Activated B cell treated with CpG ODN at 0.5 μM for 24 hours (primary cell): ENCODE measurements at regions not wholly inside any gene's neighbourhood (a gene's known extent, or its start where the extent isn't known, plus 50 kb on each side); places are given as distances from the start of the nearest gene placed in this dataset.

ENCODE experiments used
- ATAC-seq: fragments of 200-7000 bp; cut with Tn5 transposase; one replicate; pipeline ENCODE4 v1.10.0; 2021; ENCODE audit warnings: low read depth, mild to moderate bottlenecking, moderate library complexity
- CTCF ChIA-PET: fragments of 350-600 bp; sonication (Branson Sonifier 250); formaldehyde crosslinking; loops from one replicate; lab custom pipeline; 2021; ENCODE audit warnings: antibody characterized with exemption; lab: Charles Lee
- POLR2A ChIA-PET: fragments of 350-600 bp; sonication (Branson Sonifier 250); formaldehyde crosslinking; loops from one replicate; lab custom pipeline; 2021; ENCODE audit warnings: antibody characterized with exemption; lab: Charles Lee
- DNase-seq: peaks from one replicate; pipeline ENCODE4 v3.0.0; 2022
- H3K27ac Mint-ChIP-seq: one replicate; pipeline ENCODE4 v1.8.0; 2020; ENCODE audit warnings: mixed read lengths
- H3K27me3 Mint-ChIP-seq: one replicate; pipeline ENCODE4 v1.8.0; 2021; ENCODE audit warnings: mixed read lengths
- H3K36me3 Mint-ChIP-seq: one replicate; pipeline ENCODE4 v1.8.0; 2021; ENCODE audit warnings: low read depth, mixed read lengths
- H3K4me1 Mint-ChIP-seq: one replicate; pipeline ENCODE4 v1.8.0; 2021; ENCODE audit warnings: mixed read lengths
- H3K4me3 Mint-ChIP-seq: one replicate; pipeline ENCODE4 v1.8.0; 2020; ENCODE audit warnings: mild to moderate bottlenecking, mixed read lengths
- H3K9me3 Mint-ChIP-seq: one replicate; pipeline ENCODE4 v1.8.0; 2020; ENCODE audit warnings: mixed read lengths
- CTCF ChIP-seq: fragments of 200-600 bp; IDR thresholded peaks from one replicate; pipeline ENCODE4 v1.8.0; 2022; ENCODE audit warnings: antibody characterized with exemption, mild to moderate bottlenecking
- intact Hi-C: fragments of 100-400 bp; cut with micrococcal nuclease; formaldehyde crosslinking; loops from one replicate; pipeline ENCODE4 v1.15.1; 2024

- H3K36me3 Mint-ChIP-seq: no peaks in the 10 kb centered on the region
- peaks cover 18% of the 10 kb centered on the region for H3K27me3 Mint-ChIP-seq
Observed at GRCh38 chr12:111213561-111213960, 155.3 kb downstream of the PHETA1 start.

GRCh38 chr12:111212814-111213456 is 156.0 kb downstream of the PHETA1 start:
- H3K4me1 Mint-ChIP-seq: no peaks in the 10 kb centered on the region
- POLR2A ChIA-PET: no interaction called here
- no peak overlapping the region for H3K27ac Mint-ChIP-seq
- no peak for ATAC-seq
- H3K4me3 Mint-ChIP-seq: no peak overlapping the region
- H3K27me3 Mint-ChIP-seq: peaks cover 18% of the 10 kb centered on the region
- CTCF ChIA-PET: no interaction called here
- no peaks in the 10 kb centered on the region for H3K9me3 Mint-ChIP-seq
- intact Hi-C loops: no loop called here
- DNase-seq: no peak
- no peak for TF ChIP-seq CTCF
- H3K36me3 Mint-ChIP-seq: no peaks in the 10 kb centered on the region

More at GRCh38 chr12:111213561-111213960, 155.3 kb downstream of the PHETA1 start:
- ATAC-seq (no peak), DNase-seq (no peak)
- no peaks in the 10 kb centered on the region for H3K9me3 Mint-ChIP-seq
- TF ChIP-seq CTCF: no peak
- no peaks in the 10 kb centered on the region for H3K4me1 Mint-ChIP-seq
- no peak overlapping the region for H3K4me3 Mint-ChIP-seq
- intact Hi-C loops: no loop called here
- ChIA-PET POLR2A (no interaction called here), CTCF (no interaction called here)
- no peak overlapping the region for H3K27ac Mint-ChIP-seq

GRCh38 chr12:111211910-111212757 is 156.8 kb downstream of the PHETA1 start:
- Mint-ChIP-seq H3K4me3 (no peak overlapping the region), H3K36me3 (no peaks in the 10 kb centered on the region), H3K27ac (no peak overlapping the region), H3K27me3 (peaks cover 16% of the 10 kb centered on the region), H3K9me3 (no peaks in the 10 kb centered on the region), H3K4me1 (no peaks in the 10 kb centered on the region)
- CTCF ChIA-PET: no interaction called here
- POLR2A ChIA-PET: interaction anchor here (0.6 kb wide), 1 partner anchor 158 kb away, joined by 3 read pairs; no protein-coding TSS in a partner anchor
- no peak for TF ChIP-seq CTCF
- DNase-seq: no peak
- intact Hi-C loops: no loop called here
- no peak for ATAC-seq

GRCh38 chr12:111209811-111210210 is 159.1 kb downstream of the PHETA1 start:
- no peak for DNase-seq
- POLR2A ChIA-PET: no interaction called here
- CTCF ChIA-PET: no interaction called here
- intact Hi-C loops: no loop called here
- no peak overlapping the region for H3K27ac Mint-ChIP-seq
- H3K9me3 Mint-ChIP-seq: no peaks in the 10 kb centered on the region
- H3K4me1 Mint-ChIP-seq: no peaks in the 10 kb centered on the region
- no peak overlapping the region for H3K4me3 Mint-ChIP-seq
- peaks cover 13% of the 10 kb centered on the region for H3K27me3 Mint-ChIP-seq
- ATAC-seq: no peak
- no peak for TF ChIP-seq CTCF
- no peaks in the 10 kb centered on the region for H3K36me3 Mint-ChIP-seq

GRCh38 chr12:111207761-111208160 is 161.1 kb downstream of the PHETA1 start:
- H3K36me3 Mint-ChIP-seq: no peaks in the 10 kb centered on the region
- H3K4me3 Mint-ChIP-seq: no peak overlapping the region
- CTCF ChIA-PET: no interaction called here
- ATAC-seq (no peak), DNase-seq (no peak)
- H3K27ac Mint-ChIP-seq: no peak overlapping the region
- H3K9me3 Mint-ChIP-seq: no peaks in the 10 kb centered on the region
- TF ChIP-seq CTCF: no peak
- no peaks in the 10 kb centered on the region for H3K4me1 Mint-ChIP-seq
- POLR2A ChIA-PET: interaction anchor here (0.6 kb wide), 1 partner anchor 533 kb away, joined by 4 read pairs; no protein-coding TSS in a partner anchor
- peaks cover 11% of the 10 kb centered on the region for H3K27me3 Mint-ChIP-seq
- intact Hi-C loops: no loop called here
